Endothelial cell of umbilical vein (primary cell): ENCODE measurements at regions not wholly inside any gene's neighbourhood (a gene's known extent, or its start where the extent isn't known, plus 50 kb on each side); places are given as distances from the start of the nearest gene placed in this dataset.

ENCODE experiments used
- BruUV-seq: library from RNA; stranded (reverse); fragments of 400-500 nt; replicated peaks from 2 replicates; lab custom pipeline; 2021; lab: Mats Ljungman, UMichigan
- CTCF ChIA-PET: fragments of 300-600, 350-600 bp; sonication (Branson Sonifier 250); formaldehyde crosslinking; loops from one replicate; lab custom pipeline; 2021; ENCODE audit warnings: antibody characterized with exemption, inconsistent platforms; lab: Charles Lee
- POLR2A ChIA-PET: fragments of 300-600, 350-600 bp; sonication (Branson Sonifier 250); formaldehyde crosslinking; loops from one replicate; lab custom pipeline; 2021; ENCODE audit warnings: antibody characterized with exemption, inconsistent platforms; lab: Charles Lee
- DNase-seq: peaks from one replicate; pipeline ENCODE4 v3.0.0-alpha.2; 2011; ENCODE audit warnings: low read depth, low spot score
- FAIRE-seq: peaks from 2 replicates; lab custom pipeline; 2011; peaks lifted over from hg19 to GRCh38; lab: Jason Lieb, UNC
- H2AFZ ChIP-seq: 2 replicates; pipeline ENCODE4 v1.6.0; 2012; ENCODE audit warnings: low read depth, low read length, control low read depth, inconsistent platforms
- H3K27ac ChIP-seq: 2 replicates; pipeline ENCODE4 v1.5.1; 2011; ENCODE audit warnings: low read depth, mild to moderate bottlenecking, control low read depth, low read length, moderate library complexity; ENCODE audit not compliant: insufficient read depth
- H3K27me3 ChIP-seq, 2 experiments: 2 replicates each; pipeline versions ENCODE4 v1.6.0 to v1.6.1; 2011; ENCODE audit warnings: low read length in 2 of 2, mixed read lengths in 1 of 2; ENCODE audit not compliant: control insufficient read depth in 2 of 2, insufficient read depth in 2 of 2
- H3K36me3 ChIP-seq, 2 experiments: 2 replicates in 1 of 2; 3 replicates in 1 of 2; pipeline ENCODE4 v1.5.1; 2011; ENCODE audit warnings: low read length in 2 of 2, mild to moderate bottlenecking in 1 of 2, moderate library complexity in 1 of 2; ENCODE audit not compliant: control insufficient read depth in 2 of 2, insufficient read depth in 2 of 2; ENCODE audit errors: extremely low read depth in 1 of 2
- H3K4me1 ChIP-seq: 3 replicates; pipeline ENCODE4 v1.5.1; 2011; ENCODE audit warnings: mild to moderate bottlenecking, low read length; ENCODE audit not compliant: control insufficient read depth, insufficient read depth; ENCODE audit errors: extremely low read depth
- H3K4me2 ChIP-seq: 2 replicates; pipeline ENCODE4 v1.6.1; 2011; ENCODE audit warnings: low read length, control low read depth, mixed read lengths; ENCODE audit not compliant: insufficient read depth
- H3K4me3 ChIP-seq, 3 experiments: fragments of 200-600 bp in 1 of 3; sonication (generic), shearing (Covaris generic) in 1 of 3; replicated peaks in 1 of 3; 2 replicates each; pipeline ENCODE4 v1.5.1; 2011 to 2016; ENCODE audit warnings: control low read depth in 3 of 3, low read length in 3 of 3, mild to moderate bottlenecking in 2 of 3, inconsistent platforms in 1 of 3, low read depth in 1 of 3, moderate library complexity in 1 of 3; ENCODE audit not compliant: insufficient read depth in 1 of 3
- H3K79me2 ChIP-seq: 2 replicates; pipeline ENCODE4 v1.6.0; 2012; ENCODE audit warnings: low read length, inconsistent platforms; ENCODE audit not compliant: control insufficient read depth, insufficient read depth
- H3K9ac ChIP-seq: replicated peaks from 2 replicates; pipeline ENCODE3; 2011; ENCODE audit warnings: low read length, control low read depth; ENCODE audit not compliant: insufficient read depth; ENCODE audit errors: extremely low read depth
- H3K9me1 ChIP-seq: replicated peaks from 3 replicates; pipeline ENCODE4 v1.6.0; 2011; ENCODE audit warnings: mild to moderate bottlenecking, low read length; ENCODE audit not compliant: control insufficient read depth, insufficient read depth; ENCODE audit errors: extremely low read depth
- H3K9me3 ChIP-seq: replicated peaks from 2 replicates; pipeline ENCODE4 v1.5.1; 2012; ENCODE audit warnings: low read length, inconsistent platforms; ENCODE audit not compliant: control insufficient read depth, insufficient read depth
- H4K20me1 ChIP-seq: replicated peaks from 2 replicates; pipeline ENCODE3; 2011; ENCODE audit warnings: mild to moderate bottlenecking, low read length; ENCODE audit not compliant: control insufficient read depth, insufficient read depth; ENCODE audit errors: extremely low read depth
- EZH2 ChIP-seq: IDR thresholded peaks from 2 replicates; pipeline ENCODE4 v1.6.1; 2012; ENCODE audit warnings: borderline replicate concordance, low read depth, mild to moderate bottlenecking, moderate library complexity, low read length, inconsistent platforms; ENCODE audit not compliant: severe bottlenecking
- FOS ChIP-seq: IDR thresholded peaks from 2 replicates; pipeline ENCODE4 v1.6.1; 2011; ENCODE audit warnings: mild to moderate bottlenecking, low read length, moderate library complexity, borderline replicate concordance; ENCODE audit not compliant: insufficient read depth
- GATA2 ChIP-seq: IDR thresholded peaks from 2 replicates; pipeline ENCODE4 v1.7.0; 2011; ENCODE audit warnings: low read depth, mild to moderate bottlenecking, moderate library complexity, mixed read lengths, low read length; ENCODE audit not compliant: insufficient read length, insufficient read depth
- JUN ChIP-seq: IDR thresholded peaks from 2 replicates; pipeline ENCODE4 v1.6.1; 2011; ENCODE audit warnings: borderline replicate concordance, low read depth; ENCODE audit not compliant: insufficient read length, insufficient read depth
- MYC ChIP-seq: IDR thresholded peaks from one replicate; pipeline ENCODE4 v1.6.1; 2011; ENCODE audit warnings: mild to moderate bottlenecking, low read depth, low read length
- POLR2A ChIP-seq: IDR thresholded peaks from 2 replicates; pipeline ENCODE4 v1.6.1; 2012; ENCODE audit warnings: low read depth, mild to moderate bottlenecking, control low read depth, low read length
- POLR2AphosphoS5 ChIP-seq: IDR thresholded peaks from 2 replicates; pipeline ENCODE4 v1.6.1; 2012; ENCODE audit warnings: low read depth, mild to moderate bottlenecking, control low read depth, low read length, moderate library complexity; ENCODE audit not compliant: insufficient read depth
- dilution Hi-C: fragments of 300-500 bp; cut with MboI; formaldehyde crosslinking; loops from one replicate; pipeline ENCODE4 v1.15.0; 2019; ENCODE audit warnings: low sequenced_read_pairs; ENCODE audit not compliant: extremely low pct_ligation_motif_present
- intact Hi-C: fragments of 100-400 bp; cut with micrococcal nuclease; formaldehyde crosslinking; loops from one replicate; pipeline ENCODE4 v1.10.0; 2022
- TF ChIP-seq, protein P1 (sequence below): IDR thresholded peaks from 2 replicates; pipeline ENCODE4 v1.6.1; 2011; ENCODE audit not compliant: insufficient read depth, insufficient read length
- TF ChIP-seq, protein P2 (sequence below), 2 donors: IDR thresholded peaks; 1 replicate in 1 of 2; 2 replicates in 1 of 2; pipeline ENCODE4 v1.5.1; 2011; ENCODE audit warnings: low read length in 2 of 2, mild to moderate bottlenecking in 2 of 2, moderate library complexity in 2 of 2, control low read depth in 1 of 2, inconsistent platforms in 1 of 2, low read depth in 1 of 2; ENCODE audit not compliant: insufficient read depth in 1 of 2; ENCODE audit errors: extremely low read depth in 1 of 2

DNA sequence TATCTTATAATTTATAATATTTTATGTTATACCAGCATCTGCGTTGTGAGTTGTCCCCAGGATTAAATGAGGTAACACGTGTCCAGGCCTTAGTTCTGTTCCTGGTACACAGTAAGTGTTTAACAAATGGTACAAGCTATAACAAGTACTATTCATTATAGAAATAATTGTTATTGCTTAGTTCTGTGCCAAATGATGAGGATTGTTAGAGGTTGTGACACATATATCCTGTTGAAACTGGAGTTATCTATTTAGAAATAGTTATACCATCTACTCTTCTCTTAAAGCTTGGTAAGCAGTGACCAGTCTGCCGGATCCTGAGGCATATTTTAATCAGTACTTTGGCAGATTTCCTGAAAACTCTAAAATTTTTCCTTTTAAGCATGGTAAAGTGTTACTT is 1066.5 kb downstream of the TMTC2 start:
- FAIRE-seq (no peak), DNase-seq (no peak)
- no peak for TF ChIP-seq EZH2
- TF ChIP-seq POLR2AphosphoS5: no peak
- dilution Hi-C loops (no loop called here), intact Hi-C loops (no loop called here)
- H2AFZ ChIP-seq: no peak overlapping the region
- no peak overlapping the region for H3K27ac ChIP-seq
- no peaks in the 10 kb centered on the region for H3K9me3 ChIP-seq
- no peaks in the 10 kb centered on the region for H3K79me2 ChIP-seq
- no peaks in the 10 kb centered on the region for H4K20me1 ChIP-seq
- BruUV-seq: no TSS peak
- H3K4me1 ChIP-seq: no peaks in the 10 kb centered on the region
- POLR2A ChIA-PET: no interaction called here
- H3K9me1 ChIP-seq: no peaks in the 10 kb centered on the region
- H3K9ac ChIP-seq: no peak overlapping the region
- H3K4me2 ChIP-seq: no peak overlapping the region
- no peaks in the 10 kb centered on the region for H3K36me3 ChIP-seq
- no peaks in the 10 kb centered on the region for H3K27me3 ChIP-seq
- CTCF ChIA-PET: interaction anchor here (0.6 kb wide), 1 partner anchor 572 kb away, joined by 3 read pairs; no protein-coding TSS in a partner anchor
- H3K4me3 ChIP-seq: no peak overlapping the region

DNA sequence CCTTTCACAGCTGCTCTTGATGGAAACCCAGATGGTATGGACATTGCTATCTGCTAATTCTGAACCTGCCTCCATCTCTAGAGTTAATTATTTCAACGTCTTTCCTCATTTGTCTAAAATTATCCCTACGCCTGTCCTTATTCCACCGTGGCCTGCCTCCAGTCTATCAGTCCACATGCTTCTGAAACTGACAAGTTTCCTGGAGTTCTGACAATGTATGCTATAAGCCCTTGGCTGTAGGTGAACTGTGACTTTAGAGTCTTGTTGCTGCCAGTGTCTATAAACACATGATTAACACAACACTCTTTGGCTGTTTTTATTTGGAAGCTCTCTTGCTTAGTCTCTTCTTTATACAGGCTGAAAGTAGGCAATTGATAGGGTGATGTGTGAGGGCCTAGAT is 1052.9 kb downstream of the TMTC2 start:
- ChIA-PET CTCF (no interaction called here), POLR2A (no interaction called here)
- intact Hi-C loops: no loop called here
- no peak overlapping the region for H3K4me2 ChIP-seq
- no TSS peak for BruUV-seq
- H3K36me3 ChIP-seq: no peaks in the 10 kb centered on the region
- no peak for FAIRE-seq
- no peaks in the 10 kb centered on the region for H3K9me1 ChIP-seq
- H4K20me1 ChIP-seq: no peaks in the 10 kb centered on the region
- H3K27me3 ChIP-seq: no peaks in the 10 kb centered on the region
- no peaks in the 10 kb centered on the region for H3K79me2 ChIP-seq
- no peaks in the 10 kb centered on the region for H3K9me3 ChIP-seq
- no peak for DNase-seq
- no peaks in the 10 kb centered on the region for H3K4me1 ChIP-seq
- H3K27ac ChIP-seq: no peak overlapping the region
- H3K4me3 ChIP-seq: no peak overlapping the region
- TF ChIP-seq, protein P1, sequence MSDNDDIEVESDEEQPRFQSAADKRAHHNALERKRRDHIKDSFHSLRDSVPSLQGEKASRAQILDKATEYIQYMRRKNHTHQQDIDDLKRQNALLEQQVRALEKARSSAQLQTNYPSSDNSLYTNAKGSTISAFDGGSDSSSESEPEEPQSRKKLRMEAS: no peak
- TF ChIP-seq MYC: no peak
- TF ChIP-seq EZH2: no peak
- TF ChIP-seq, protein P2, sequence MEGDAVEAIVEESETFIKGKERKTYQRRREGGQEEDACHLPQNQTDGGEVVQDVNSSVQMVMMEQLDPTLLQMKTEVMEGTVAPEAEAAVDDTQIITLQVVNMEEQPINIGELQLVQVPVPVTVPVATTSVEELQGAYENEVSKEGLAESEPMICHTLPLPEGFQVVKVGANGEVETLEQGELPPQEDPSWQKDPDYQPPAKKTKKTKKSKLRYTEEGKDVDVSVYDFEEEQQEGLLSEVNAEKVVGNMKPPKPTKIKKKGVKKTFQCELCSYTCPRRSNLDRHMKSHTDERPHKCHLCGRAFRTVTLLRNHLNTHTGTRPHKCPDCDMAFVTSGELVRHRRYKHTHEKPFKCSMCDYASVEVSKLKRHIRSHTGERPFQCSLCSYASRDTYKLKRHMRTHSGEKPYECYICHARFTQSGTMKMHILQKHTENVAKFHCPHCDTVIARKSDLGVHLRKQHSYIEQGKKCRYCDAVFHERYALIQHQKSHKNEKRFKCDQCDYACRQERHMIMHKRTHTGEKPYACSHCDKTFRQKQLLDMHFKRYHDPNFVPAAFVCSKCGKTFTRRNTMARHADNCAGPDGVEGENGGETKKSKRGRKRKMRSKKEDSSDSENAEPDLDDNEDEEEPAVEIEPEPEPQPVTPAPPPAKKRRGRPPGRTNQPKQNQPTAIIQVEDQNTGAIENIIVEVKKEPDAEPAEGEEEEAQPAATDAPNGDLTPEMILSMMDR (IDR thresholded peaks at IDR 0.05; ENCODE audit: extremely low read depth in 1 of 2, insufficient read depth in 1 of 2, low read depth in 1 of 2, low read length in 2 of 2): no peak
- no peak for TF ChIP-seq GATA2
- no peak for TF ChIP-seq POLR2AphosphoS5
- TF ChIP-seq POLR2A: no peak
- TF ChIP-seq FOS: no peak
- TF ChIP-seq JUN: no peak
- no peak overlapping the region for H3K9ac ChIP-seq
- no peak overlapping the region for H2AFZ ChIP-seq
- dilution Hi-C loops: no loop called here
